Common myeloid progenitor, CD34-positive (primary cell): ENCODE measurements at regions not wholly inside any gene's neighbourhood (a gene's known extent, or its start where the extent isn't known, plus 50 kb on each side); places are given as distances from the start of the nearest gene placed in this dataset.

Experiments used
- CTCF ChIA-PET: fragments of 350-600 bp; sonication (Branson Sonifier 250); formaldehyde crosslinking; loops from one replicate; lab custom pipeline; 2021; ENCODE audit warnings: antibody characterized with exemption; lab: Charles Lee
- POLR2A ChIA-PET: fragments of 350-600 bp; sonication (Branson Sonifier 250); formaldehyde crosslinking; loops from one replicate; lab custom pipeline; 2021; ENCODE audit warnings: antibody characterized with exemption; lab: Charles Lee
- DNase-seq, 3 donors: peaks; one replicate each; pipeline versions ENCODE4 v3.0.0 to v3.0.0-alpha.2; 2013
- H3K27ac ChIP-seq, 2 experiments: 1 replicate in 1 of 2; 2 replicates in 1 of 2; pipeline ENCODE4 v1.7.0; 2013; ENCODE audit warnings: inconsistent platforms in 2 of 2, low read length in 2 of 2, mild to moderate bottlenecking in 2 of 2, low read depth in 1 of 2, moderate library complexity in 1 of 2; ENCODE audit not compliant: severe bottlenecking in 2 of 2, insufficient read depth in 1 of 2, poor library complexity in 1 of 2
- H3K27me3 ChIP-seq, 5 experiments: replicated peaks in 2 of 5; 1 replicate in 3 of 5; 2 replicates in 2 of 5; pipeline versions ENCODE4 v1.6.1 to v1.7.0; 2013; ENCODE audit warnings: low read length in 4 of 5, mild to moderate bottlenecking in 2 of 5, moderate library complexity in 2 of 5, inconsistent platforms in 1 of 5; ENCODE audit not compliant: insufficient read depth in 5 of 5, control insufficient read depth in 4 of 5
- H3K36me3 ChIP-seq, 4 experiments: 1 replicate in 2 of 4; 2 replicates in 2 of 4; pipeline versions ENCODE4 v1.6.1 to v1.7.0; 2013; ENCODE audit warnings: low read length in 3 of 4, control low read depth in 1 of 4, mild to moderate bottlenecking in 1 of 4; ENCODE audit not compliant: control insufficient read depth in 4 of 4, insufficient read depth in 4 of 4
- H3K4me1 ChIP-seq, 4 experiments: 1 replicate in 3 of 4; 2 replicates in 1 of 4; pipeline versions ENCODE4 v1.6.1 to v1.7.1; 2013; ENCODE audit warnings: low read length in 3 of 4, mild to moderate bottlenecking in 3 of 4, control low read depth in 1 of 4, inconsistent platforms in 1 of 4, moderate library complexity in 1 of 4; ENCODE audit not compliant: control insufficient read depth in 4 of 4, insufficient read depth in 4 of 4; ENCODE audit errors: control extremely low read depth in 1 of 4
- H3K4me3 ChIP-seq, 7 experiments: 1 replicate in 4 of 7; 2 replicates in 3 of 7; pipeline versions ENCODE4 v1.5.1 to v1.7.0; 2013; ENCODE audit warnings: mild to moderate bottlenecking in 7 of 7, low read length in 6 of 7, moderate library complexity in 6 of 7, inconsistent platforms in 2 of 7, low read depth in 2 of 7, control low read depth in 1 of 7; ENCODE audit not compliant: insufficient read depth in 4 of 7, control insufficient read depth in 1 of 7; ENCODE audit errors: extremely low read depth in 1 of 7
- H3K9me3 ChIP-seq, 5 experiments: 1 replicate in 4 of 5; 2 replicates in 1 of 5; pipeline versions ENCODE4 v1.6.1 to v1.7.1; 2013; ENCODE audit warnings: low read length in 4 of 5, mild to moderate bottlenecking in 2 of 5, inconsistent platforms in 1 of 5, low read depth in 1 of 5, moderate library complexity in 1 of 5; ENCODE audit not compliant: control insufficient read depth in 4 of 5, insufficient read depth in 2 of 5; ENCODE audit errors: control extremely low read depth in 1 of 5
- WGBS: methylation state at CpG from one replicate; pipeline ENCODE4 v1.1.5; 2013; ENCODE audit not compliant: insufficient coverage; 5-methylcytosine and 5-hydroxymethylcytosine counted together

DNA sequence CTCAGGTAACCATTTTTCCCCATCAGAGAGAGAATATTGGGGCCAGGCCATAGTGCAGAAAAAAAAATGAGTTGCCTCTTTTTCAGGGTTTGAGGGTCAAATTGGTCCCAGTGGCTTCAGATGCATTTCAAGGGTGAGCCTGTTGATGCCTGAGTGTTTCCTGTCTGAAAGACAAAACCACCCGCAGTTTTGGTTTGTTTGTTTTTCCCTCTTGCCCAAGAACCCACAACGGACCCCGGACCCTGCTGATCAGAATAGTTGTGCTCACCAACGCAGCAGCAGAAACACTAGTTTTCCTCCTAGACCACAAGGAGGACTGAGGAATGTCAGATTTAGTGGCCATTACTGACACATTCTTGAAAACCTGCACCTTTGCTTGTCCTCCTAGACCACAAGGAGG is 1433.1 kb downstream of the PLA2G4A start:
- ChIA-PET POLR2A (no interaction called here), CTCF (no interaction called here)
- Histone ChIP-seq H3K27ac (no peak overlapping the region), H3K9me3 (peaks cover 0 to 9% (median 2%) of the 10 kb centered on the region in 5 experiments), H3K4me1 (no peaks in the 10 kb centered on the region), H3K27me3 (no peaks in the 10 kb centered on the region), H3K36me3 (no peaks in the 10 kb centered on the region), H3K4me3 (no peak overlapping the region)
- 82% methylated on average over 4 of the region's 4 CpGs for WGBS
- no peak for DNase-seq

GRCh38 chr1:188269956-188270355 is 1441.2 kb downstream of the PLA2G4A start:
- H3K27me3 ChIP-seq: no peaks in the 10 kb centered on the region

DNA sequence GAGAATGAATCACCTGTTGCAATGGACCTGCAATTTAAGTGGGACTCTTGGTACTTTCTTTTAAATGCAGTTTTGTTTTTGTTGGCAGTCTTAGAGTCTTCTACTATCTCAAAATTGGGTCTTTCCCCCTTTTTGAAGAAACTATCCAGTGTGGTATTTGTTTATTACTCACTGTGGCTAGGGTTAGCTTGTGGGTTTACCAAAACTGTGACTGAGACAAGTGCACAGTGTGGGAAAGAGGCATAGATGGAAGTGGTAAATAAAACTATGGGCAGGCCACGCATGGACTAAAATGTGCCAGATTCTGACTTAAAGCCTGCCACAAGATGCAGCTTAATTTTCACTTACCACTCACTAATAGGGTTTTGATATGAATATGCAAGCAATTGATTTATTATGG is 1441.7 kb downstream of the PLA2G4A start:
- Histone ChIP-seq H3K4me1 (no peaks in the 10 kb centered on the region), H3K27ac (no peak overlapping the region), H3K4me3 (no peak overlapping the region), H3K9me3 (peaks cover 0 to 3% (median 0%) of the 10 kb centered on the region in 5 experiments), H3K36me3 (no peaks in the 10 kb centered on the region), H3K27me3 (no peaks in the 10 kb centered on the region)
- ChIA-PET POLR2A (no interaction called here), CTCF (no interaction called here)
- no peak for DNase-seq
- WGBS: no CpG with 5 or more reads among the region's 1 CpG

More at GRCh38 chr1:188269956-188270355, 1441.2 kb downstream of the PLA2G4A start:
- Histone ChIP-seq H3K27ac (no peak overlapping the region), H3K4me3 (no peak overlapping the region), H3K36me3 (no peaks in the 10 kb centered on the region), H3K9me3 (peaks cover 0 to 3% (median 0%) of the 10 kb centered on the region in 5 experiments), H3K4me1 (no peaks in the 10 kb centered on the region)
- ChIA-PET POLR2A (no interaction called here), CTCF (no interaction called here)
- DNase-seq: no peak
- WGBS: no CpG with 5 or more reads among the region's 1 CpG

- peaks cover 0 to 3% (median 0%) of the 10 kb centered on the region in 5 experiments for H3K9me3 ChIP-seq
- no peaks in the 10 kb centered on the region for H3K4me1 ChIP-seq
- H3K36me3 ChIP-seq: no peaks in the 10 kb centered on the region
- ChIA-PET POLR2A (no interaction called here), CTCF (no interaction called here)
- WGBS: no CpG with 5 or more reads among the region's 1 CpG
- H3K4me3 ChIP-seq: no peak overlapping the region
- DNase-seq: no peak
- H3K27ac ChIP-seq: no peak overlapping the region
- no peaks in the 10 kb centered on the region for H3K27me3 ChIP-seq
These were observed 1449.0 kb downstream of the PLA2G4A start for GRCh38 chr1:188277771-188278170.

- Histone ChIP-seq H3K4me1 (no peaks in the 10 kb centered on the region), H3K4me3 (no peak overlapping the region), H3K27me3 (no peaks in the 10 kb centered on the region), H3K27ac (no peak overlapping the region), H3K36me3 (no peaks in the 10 kb centered on the region), H3K9me3 (peaks cover 0 to under 1% (median 0%) of the 10 kb centered on the region in 5 experiments)
- POLR2A ChIA-PET: no interaction called here
- CTCF ChIA-PET: no interaction called here
- 95% methylated on average over 2 of the region's 3 CpGs for WGBS
- no peak for DNase-seq
These were observed 1453.2 kb downstream of the PLA2G4A start for GRCh38 chr1:188281921-188282320.

GRCh38 chr1:188295157-188295556 is 1466.4 kb downstream of the PLA2G4A start:
- CTCF ChIA-PET: no interaction called here
- DNase-seq: no peak
- H3K36me3 ChIP-seq: no peaks in the 10 kb centered on the region

GRCh38 chr1:188302746-188303145 is 1474.0 kb downstream of the PLA2G4A start:
- DNase-seq: no peak
- POLR2A ChIA-PET: no interaction called here
- 100% methylated on average over 2 of the region's 5 CpGs for WGBS
- no peaks in the 10 kb centered on the region for H3K9me3 ChIP-seq
- H3K36me3 ChIP-seq: no peaks in the 10 kb centered on the region
- H3K27me3 ChIP-seq: no peaks in the 10 kb centered on the region
- no peak overlapping the region for H3K4me3 ChIP-seq
- H3K27ac ChIP-seq: no peak overlapping the region
- H3K4me1 ChIP-seq: no peaks in the 10 kb centered on the region
- CTCF ChIA-PET: no interaction called here

More at GRCh38 chr1:188295157-188295556, 1466.4 kb downstream of the PLA2G4A start:
- 80% methylated on average over 1 of the region's 1 CpG for WGBS
- no peaks in the 10 kb centered on the region for H3K4me1 ChIP-seq
- H3K27me3 ChIP-seq: no peaks in the 10 kb centered on the region
- POLR2A ChIA-PET: no interaction called here
- no peak overlapping the region for H3K4me3 ChIP-seq
- no peaks in the 10 kb centered on the region for H3K9me3 ChIP-seq
- no peak overlapping the region for H3K27ac ChIP-seq
